ENCODE measurements at regions not wholly inside any gene's neighbourhood (a gene's known extent, or its start where the extent isn't known, plus 50 kb on each side); places are given as distances from the start of the nearest gene placed in this dataset.

DNA sequence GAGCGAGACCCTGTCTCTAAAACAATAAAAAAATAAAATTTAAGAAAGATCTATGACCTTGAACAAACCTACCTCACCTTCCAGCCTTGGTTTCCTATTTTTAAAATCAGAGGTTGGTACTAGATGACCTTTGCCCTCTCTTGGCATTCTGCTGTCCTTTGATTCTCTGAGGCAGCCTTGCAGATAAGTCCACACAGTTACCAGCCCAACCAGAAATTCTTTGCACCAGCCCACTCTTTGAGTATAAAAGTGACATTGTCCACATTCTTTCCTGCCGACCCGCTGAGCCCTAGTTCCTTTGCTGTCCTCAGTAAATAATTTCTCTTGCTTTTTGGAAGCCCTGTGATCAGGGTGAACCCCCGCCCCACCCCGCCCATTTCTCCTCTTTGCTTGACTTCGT lies 150.4 kb downstream of the PHETA1 start:
- no peak for TF ChIP-seq CTCF (conservative IDR thresholded peaks at IDR 0.05)

DNA sequence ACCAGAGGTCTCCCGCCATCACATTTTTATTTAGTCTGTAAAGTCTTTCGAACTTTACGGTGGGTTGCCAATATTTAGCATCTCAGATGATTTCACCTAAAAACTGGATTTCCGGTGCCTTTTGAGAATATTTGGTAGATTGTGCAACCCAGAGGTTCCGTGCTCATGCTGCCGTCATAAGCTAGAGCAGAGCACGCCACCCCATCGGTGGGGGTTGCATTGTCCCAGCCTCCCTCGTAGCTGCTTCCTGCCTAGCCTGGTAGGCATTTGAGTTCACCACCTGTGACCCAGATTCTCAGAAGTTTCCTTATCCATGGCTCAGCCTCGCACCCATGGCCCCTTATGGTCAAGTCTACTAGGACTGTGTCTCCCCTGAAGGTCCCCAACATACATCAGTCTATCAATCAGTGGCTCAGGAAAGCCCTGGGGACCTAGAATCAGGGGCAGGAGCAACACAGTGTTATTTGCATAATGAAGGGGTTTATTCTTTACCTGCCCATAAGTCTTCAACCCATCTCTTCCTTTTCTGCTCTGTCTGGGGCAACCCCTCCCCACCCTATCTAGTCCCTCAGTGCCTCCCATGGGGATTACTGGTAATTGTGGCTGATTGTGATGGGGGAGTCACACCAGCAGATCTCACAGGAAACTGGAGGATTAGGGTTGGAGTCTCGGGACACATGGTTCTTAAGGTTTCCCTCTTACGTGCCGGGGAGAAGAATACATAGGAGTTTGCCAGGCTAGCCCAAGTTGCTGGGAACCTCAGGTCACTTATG lies 152.3 kb downstream of the PHETA1 start:
- H3K27ac ChIP-seq = no peak overlapping the region
- no peak for TF ChIP-seq CTCF (conservative IDR thresholded peaks at IDR 0.05)

More for the DNA sequence above, 150.4 kb downstream of the PHETA1 start:
- no peak overlapping the region for H3K27ac ChIP-seq

- no peak for TF ChIP-seq CTCF (conservative IDR thresholded peaks at IDR 0.05)
- no peak overlapping the region for H3K27ac ChIP-seq
Observed at GRCh38 chr12:111215881-111216280, 153.0 kb downstream of the PHETA1 start.

- H3K27ac ChIP-seq = no peak overlapping the region
- no peak for TF ChIP-seq CTCF (conservative IDR thresholded peaks at IDR 0.05)
Observed at GRCh38 chr12:111214401-111214800, 154.5 kb downstream of the PHETA1 start.

DNA sequence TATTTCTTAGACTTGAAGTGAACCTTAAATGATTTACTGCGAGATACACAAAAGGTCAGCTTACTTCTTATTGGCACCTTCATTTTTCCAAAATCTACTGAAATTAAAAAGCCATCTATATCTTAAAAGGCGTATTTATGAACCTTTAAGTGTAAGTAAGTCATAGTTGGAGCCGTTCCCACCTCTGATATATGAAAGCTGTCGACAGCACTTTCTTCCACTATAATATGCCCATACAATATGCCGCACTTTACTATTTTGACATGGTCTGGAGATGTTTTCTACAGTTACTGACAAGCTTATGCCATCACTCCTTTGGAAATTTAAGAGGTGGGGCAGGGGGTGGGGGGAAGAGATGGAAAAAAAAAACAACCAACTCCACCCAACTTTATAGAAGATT lies 155.3 kb downstream of the PHETA1 start:
- H3K27ac ChIP-seq = no peak overlapping the region
- TF ChIP-seq CTCF (conservative IDR thresholded peaks at IDR 0.05) = no peak

DNA sequence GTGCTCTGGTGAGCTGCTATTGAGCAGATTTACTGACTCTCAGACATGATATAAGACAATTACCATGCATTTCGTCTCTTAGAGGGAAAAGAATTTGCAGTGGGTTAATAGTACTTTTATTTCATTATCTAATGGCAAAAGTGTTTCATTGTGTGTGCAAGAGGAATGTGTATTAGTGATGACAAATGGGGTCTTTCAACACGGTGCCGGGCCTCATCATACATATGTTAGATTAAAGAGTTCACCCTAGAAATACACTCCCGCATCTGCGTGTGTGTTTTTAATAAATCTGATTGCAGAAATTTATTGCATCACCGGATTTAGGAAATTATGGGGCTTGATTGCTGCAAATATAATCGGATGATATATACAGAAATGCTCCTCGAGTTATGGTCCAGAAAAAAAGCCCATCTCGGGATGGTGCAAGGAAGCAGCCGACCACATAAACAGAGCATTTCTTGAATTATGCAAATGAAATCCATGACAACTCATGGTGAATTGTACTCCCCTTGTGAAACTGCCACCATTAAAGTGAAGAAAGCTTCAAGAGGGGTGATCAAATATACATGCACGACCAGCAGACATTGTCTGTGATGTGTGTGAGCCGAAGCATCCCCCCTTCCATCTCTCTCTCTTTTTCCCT lies 156.0 kb downstream of the PHETA1 start:
- no peak for TF ChIP-seq CTCF (conservative IDR thresholded peaks at IDR 0.05)
- H3K27ac ChIP-seq = no peak overlapping the region

GRCh38 chr12:111211910-111212757 lies 156.8 kb downstream of the PHETA1 start:
- TF ChIP-seq CTCF (conservative IDR thresholded peaks at IDR 0.05) = no peak
- H3K27ac ChIP-seq = no peak overlapping the region
